CD4-positive, alpha-beta T cell treated with Interleukin-4 for 4 hours (primary cell): ENCODE measurements at regions not wholly inside any gene's neighbourhood (a gene's known extent, or its start where the extent isn't known, plus 50 kb on each side); places are given as distances from the start of the nearest gene placed in this dataset.
"Not testable (repeated sequence)": the region's sequence is repeated elsewhere in the genome, so short reads cannot be mapped to it uniquely, and the experiment has no call there.

Source experiments
- DNase-seq: peaks from one replicate; pipeline ENCODE4 v3.0.0-alpha.2; 2020

GRCh38 chr13:97736436-97736835 is 217.0 kb upstream of the IPO5 start:
- no peak for DNase-seq

- DNase-seq, result no peak
Observed at GRCh38 chr13:97742084-97742483, 211.4 kb upstream of the IPO5 start.

GRCh38 chr13:97743938-97744337 is 209.5 kb upstream of the IPO5 start:
- DNase-seq, result no peak

DNA sequence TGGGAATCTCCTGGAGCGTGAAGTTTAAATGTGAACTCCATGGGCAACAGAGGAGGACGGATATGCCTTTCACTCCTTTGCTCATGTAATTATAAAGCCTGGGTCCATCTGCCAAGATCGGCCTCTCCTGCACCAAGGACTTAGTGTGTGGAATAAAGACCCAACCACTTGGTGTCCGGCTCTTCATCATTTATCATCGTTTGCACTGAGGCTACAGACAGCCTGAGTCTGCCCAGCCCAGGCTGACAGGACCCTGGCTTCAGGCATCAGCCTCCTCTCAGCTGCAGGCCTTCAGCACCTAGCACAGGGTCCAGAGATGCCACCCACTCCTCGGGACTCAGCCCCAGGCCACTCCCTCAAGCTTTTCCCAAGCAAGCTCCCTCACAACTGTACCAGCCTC is 206.8 kb upstream of the IPO5 start:
- DNase-seq, result no peak

GRCh38 chr13:97749174-97749573 is 204.3 kb upstream of the IPO5 start:
- no peak for DNase-seq

GRCh38 chr13:97751477-97751876 is 202.0 kb upstream of the IPO5 start:
- DNase-seq, result no peak

- no peak for DNase-seq
Observed at GRCh38 chr13:97752961-97753668, 200.4 kb upstream of the IPO5 start.

DNA sequence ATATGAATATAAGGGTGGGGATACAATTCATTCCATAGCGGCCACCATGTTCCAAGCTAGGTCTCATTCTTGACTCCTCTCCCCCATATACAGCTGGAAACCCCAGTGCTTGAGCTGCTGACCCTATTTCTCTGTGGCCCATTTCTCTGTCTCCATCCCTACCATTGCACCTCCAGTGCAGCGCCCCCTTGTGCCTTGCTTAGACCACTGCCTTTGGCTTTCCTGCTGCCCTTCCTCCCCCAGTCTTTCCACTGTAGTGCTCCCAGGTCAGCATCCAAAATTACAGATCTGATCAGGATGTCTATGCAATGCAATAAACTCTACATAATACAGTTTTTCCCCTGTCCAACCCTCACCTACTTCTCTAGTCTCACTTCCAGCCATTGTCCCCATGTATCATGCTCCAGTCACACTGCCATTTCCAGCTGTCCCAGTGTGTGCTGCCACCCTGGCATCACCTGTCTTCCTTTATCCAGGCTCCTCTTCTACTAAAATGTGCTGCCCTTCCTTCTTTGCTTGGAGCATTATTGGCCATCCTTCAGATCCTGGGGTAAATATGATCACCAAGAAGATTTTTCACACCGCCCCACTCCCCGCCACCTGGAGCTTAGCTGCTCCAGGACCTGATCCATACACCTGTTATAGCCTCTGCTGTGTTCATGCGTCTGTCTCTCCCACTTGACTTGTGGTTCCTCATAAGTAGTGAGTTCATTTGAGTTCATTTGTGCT is 199.4 kb upstream of the IPO5 start:
- DNase-seq, result no peak

GRCh38 chr13:97757807-97758206 is 195.7 kb upstream of the IPO5 start:
- no peak for DNase-seq

DNA sequence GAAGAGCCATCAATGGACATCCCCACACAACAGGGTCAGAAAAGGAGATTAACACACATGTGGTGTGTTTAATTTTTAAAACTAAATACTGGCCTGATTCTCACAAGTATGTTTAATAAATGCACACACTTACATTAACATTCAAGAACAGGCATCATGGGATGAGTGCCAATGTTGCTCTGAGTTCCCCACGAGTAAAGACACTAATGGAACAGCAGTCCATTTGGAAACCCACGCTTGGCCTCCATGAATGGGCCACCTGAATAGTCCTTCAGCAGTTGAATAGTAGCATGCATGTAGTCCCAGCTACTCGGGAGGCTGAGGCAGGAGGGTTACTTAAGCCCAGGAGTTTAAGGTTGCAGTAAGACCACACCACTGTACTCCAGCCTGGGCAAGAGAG is 195.2 kb upstream of the IPO5 start:
- no peak for DNase-seq

DNA sequence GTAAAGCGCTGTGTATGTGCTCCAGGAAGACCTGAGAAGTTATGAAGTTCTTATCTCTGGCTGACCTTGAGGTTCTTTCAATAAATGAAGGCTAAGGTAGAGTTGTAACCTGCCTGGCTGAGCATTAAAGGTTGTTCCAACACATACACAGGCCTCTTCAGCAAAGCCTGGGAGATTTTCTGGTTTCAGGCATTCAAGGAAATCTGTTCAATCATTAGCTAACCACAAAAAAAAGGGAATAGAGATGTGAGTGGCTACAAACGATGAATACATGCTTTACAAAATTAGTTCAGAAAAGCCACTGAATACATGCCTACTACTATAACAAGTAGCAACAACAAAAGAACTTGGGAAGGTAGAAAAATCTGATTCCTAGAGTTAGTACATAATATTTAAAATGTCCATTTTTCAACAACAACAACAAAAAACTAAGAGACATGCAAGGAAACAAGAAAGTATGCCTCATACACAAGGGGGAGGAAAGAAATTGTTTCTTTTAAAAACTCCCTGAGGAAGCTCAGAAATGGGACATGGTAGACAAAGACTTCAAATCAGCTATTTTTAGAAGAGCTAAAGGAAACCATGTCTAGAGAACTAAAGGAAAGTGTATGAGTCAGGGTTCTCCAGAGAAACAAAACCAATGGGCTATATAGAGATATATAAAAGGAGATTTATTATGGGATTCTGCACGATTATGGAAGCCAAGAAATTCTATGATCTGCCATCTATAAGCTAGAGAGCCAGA is 191.5 kb upstream of the IPO5 start:
- DNase-seq, result no peak

GRCh38 chr13:97766749-97767148 is 186.7 kb upstream of the IPO5 start:
- no peak for DNase-seq

- DNase-seq, result no peak
Observed at GRCh38 chr13:97768134-97768533, 185.3 kb upstream of the IPO5 start.

DNA sequence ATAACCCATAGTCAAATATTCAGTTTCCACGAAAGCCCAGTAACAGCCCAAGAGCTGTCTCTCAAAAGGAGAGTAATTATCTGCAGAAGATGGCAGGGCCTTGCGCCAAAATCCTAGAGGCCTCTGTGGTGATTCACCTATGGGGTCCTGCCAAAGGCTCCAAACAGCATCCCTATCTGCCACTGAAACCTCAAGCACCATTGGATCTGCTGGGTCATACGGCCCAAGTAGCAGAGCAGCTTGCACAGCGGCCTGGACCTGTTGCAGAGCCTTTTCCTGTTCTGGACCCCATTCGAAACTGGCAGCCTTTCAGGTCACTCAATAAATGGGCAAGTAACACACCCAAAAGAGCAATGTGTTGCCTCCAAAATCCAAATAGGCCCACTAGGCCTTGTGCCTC is 183.2 kb upstream of the IPO5 start:
- not testable (repeated sequence) for DNase-seq

DNA sequence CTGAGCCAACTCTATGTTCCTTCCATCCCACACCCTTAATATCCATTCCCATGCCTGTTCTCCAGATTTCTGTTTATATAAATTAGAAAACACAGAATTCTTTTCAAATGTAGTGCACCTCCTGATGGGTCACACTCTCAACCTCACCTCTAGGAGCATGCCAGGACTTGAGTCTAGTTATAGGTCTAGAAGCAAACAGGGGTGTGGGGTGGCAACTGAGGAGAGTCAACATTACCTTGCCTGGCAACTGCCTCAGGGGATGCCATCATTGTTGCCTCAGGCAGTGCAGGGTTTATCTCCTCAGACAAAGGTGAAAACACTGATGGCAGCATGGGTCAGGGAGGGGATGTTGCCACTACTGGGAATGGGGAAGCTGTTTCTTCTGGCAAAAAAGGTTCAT is 181.0 kb upstream of the IPO5 start:
- DNase-seq, result not testable (repeated sequence)

DNA sequence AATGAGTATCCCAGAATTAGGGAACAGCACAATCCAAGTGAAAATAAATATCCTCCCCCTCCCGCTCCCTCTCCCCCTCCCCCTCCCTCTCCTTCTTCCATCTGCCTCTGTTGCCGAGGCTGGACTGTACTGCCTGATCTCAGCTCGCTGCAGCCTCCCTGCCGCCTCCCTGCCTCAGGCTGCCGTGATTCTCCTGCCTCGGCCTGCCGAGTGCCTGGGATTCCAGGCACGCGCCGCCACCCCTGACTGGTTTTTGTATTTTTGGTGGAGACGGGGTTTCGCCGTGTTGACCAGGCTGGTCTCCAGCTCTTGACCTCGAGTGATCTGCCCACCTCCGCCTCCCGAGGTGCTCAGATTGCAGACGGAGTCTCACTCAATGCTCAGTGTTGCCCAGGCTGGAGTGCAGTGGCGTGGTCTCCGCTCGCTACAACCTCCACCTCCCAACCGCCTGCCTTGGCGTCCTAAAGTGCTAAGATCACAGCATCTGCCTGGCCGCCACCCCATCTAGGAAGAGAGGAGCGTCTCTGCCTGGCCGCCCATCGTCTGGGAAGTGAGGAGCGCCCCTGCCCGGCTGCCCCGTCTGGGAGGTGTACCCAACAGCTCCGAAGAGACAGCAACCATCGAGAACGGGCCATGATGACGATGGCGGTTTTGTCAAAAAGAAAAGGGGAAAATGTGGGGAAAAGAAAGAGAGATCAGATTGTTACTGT is 178.9 kb upstream of the IPO5 start:
- not testable (repeated sequence) for DNase-seq

- no peak for DNase-seq
Observed at GRCh38 chr13:97780486-97780885, 173.0 kb upstream of the IPO5 start.

DNA sequence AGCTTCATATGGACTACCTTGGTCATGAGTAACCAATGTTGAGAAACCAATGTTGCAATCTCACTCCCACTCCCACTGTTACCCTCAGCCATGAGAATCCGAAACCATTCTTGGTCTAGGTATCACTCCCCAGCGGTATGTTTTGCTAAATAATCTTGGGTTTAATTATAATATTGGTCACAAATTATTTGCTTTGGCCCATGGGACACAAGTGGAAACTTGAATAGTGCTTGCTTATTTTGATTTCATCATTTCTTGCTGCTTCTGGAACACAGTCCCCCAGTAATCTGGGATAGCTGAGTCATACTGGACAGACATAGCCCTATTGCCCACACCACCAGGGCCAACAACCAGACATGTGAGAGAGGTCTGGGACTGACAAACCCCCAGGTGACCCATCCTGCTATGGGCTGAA is 171.6 kb upstream of the IPO5 start:
- no peak for DNase-seq

DNA sequence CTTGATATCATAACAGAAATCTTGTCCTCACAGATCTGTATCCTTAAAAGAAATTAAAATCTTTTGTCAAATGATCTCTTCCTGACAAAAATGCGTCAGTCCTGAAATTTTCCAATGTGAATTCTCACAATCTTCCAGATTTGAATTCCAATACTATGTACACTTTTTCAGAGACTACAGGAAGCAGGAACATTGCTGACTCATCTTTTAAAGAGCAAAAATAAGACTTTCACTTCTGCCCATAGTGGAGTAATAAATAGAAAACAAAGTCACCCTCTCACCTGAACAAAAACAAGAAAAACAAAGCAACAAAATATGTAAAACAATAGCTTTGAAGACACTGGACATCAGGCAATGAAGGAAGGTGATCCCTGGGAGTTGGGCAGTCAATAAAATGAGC is 167.0 kb upstream of the IPO5 start:
- DNase-seq, result no peak

DNA sequence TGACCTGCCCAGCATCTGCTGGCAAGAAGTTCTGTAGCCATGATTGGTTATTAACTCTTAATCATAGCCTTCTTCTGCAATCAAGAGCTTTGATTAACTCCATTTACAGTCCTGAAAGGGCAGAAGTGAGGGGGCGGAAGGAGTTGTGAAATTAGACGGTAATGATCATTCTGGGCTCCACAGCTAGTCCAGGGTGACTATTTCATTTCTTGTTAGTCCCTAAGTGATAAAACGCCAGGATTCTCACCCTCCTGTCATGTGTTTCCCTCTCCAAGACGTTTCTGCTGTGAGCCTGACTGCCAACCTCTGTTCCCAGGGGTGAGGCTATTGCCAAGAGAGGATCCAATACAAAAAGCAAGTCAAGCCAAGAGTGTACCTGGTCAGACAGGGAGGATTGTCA is 155.9 kb upstream of the IPO5 start:
- no peak for DNase-seq

- DNase-seq, result no peak
Observed at GRCh38 chr13:97798171-97798821, 155.2 kb upstream of the IPO5 start.

DNA sequence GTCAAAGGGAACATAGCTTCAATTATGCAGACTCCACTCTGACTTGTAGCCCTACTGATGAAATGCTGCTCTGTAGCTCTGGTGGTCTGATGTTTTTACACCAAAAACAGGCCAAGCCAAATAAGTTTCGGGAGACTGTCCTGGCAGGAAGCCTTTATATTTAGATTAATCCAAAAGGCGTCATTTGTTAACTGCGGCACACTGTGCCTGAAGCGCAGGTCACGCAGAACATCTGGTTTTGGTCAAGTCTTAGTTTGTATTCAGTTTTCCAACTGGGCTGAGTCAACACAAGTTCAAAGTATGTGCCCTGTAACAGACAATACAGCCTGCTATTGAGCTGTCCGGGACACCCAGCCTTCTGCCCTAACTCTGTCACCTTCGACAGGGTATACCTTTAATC is 154.6 kb upstream of the IPO5 start:
- DNase-seq, result no peak

DNA sequence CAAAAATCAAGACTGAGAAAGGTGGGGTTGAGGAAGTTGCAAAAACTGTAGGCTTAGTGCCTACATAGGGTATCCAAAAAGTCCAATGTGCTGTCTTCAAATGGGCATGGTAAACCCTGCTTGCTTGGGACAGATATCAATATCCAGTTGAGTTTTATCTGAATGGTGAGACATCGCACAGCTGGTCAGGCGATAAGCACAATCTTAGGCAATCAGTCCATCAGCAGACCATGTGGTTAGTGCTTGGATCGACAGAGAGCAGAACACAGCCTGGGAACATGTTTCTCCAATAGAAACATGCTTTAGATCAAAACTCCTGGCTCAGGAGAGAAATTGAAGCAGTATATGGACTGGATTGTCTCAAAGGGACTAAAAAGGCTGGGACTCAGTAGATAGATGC is 151.3 kb upstream of the IPO5 start:
- DNase-seq, result no peak
